Left lung (tissue), 4 donors: ENCODE measurements at regions not wholly inside any gene's neighbourhood (a gene's known extent, or its start where the extent isn't known, plus 50 kb on each side); places are given as distances from the start of the nearest gene placed in this dataset.
"Not testable (repeated sequence)": the region's sequence is repeated elsewhere in the genome, so short reads cannot be mapped to it uniquely, and the experiment has no call there.

Experiments
- ATAC-seq: fragments of 200-7000 bp; cut with Tn5 transposase; one replicate; pipeline ENCODE4 v1.9.1; 2020; ENCODE audit warnings: moderate library complexity
- DNase-seq, 4 donors: peaks; one replicate each; pipeline ENCODE4 v3.0.0-alpha.2; 2013 to 2020
- H3K27ac ChIP-seq, 2 donors: fragments of 200-600 bp; sonication (generic) in 1 of 2; one replicate each; pipeline versions ENCODE4 v1.5.0 to v1.8.0; 2020 to 2021
- H3K27me3 ChIP-seq, 2 donors: fragments of 200-600 bp; sonication (generic) in 1 of 2; one replicate each; pipeline versions ENCODE4 v1.5.0 to v1.8.0; 2020 to 2021
- H3K36me3 ChIP-seq, 2 donors: fragments of 200-600 bp; sonication (generic) in 1 of 2; one replicate each; pipeline versions ENCODE4 v1.5.0 to v1.8.0; 2020 to 2021
- H3K4me1 ChIP-seq, 2 donors: fragments of 200-600 bp; one replicate each; pipeline ENCODE4 v1.8.0; 2021
- H3K4me3 ChIP-seq, 2 donors: fragments of 200-600 bp; sonication (generic) in 1 of 2; one replicate each; pipeline versions ENCODE4 v1.5.0 to v1.8.0; 2020 to 2021; ENCODE audit warnings: mild to moderate bottlenecking in 1 of 2
- H3K9me3 ChIP-seq, 2 donors: fragments of 200-600 bp; sonication (generic) in 1 of 2; one replicate each; pipeline versions ENCODE4 v1.5.0 to v1.8.0; 2020 to 2021
- intact Hi-C, 2 donors: fragments of 100-400 bp; cut with DNase I; formaldehyde crosslinking; loops; one replicate each; pipeline versions ENCODE4 v1.11.2 to v1.14.2; 2022
- TF ChIP-seq, protein P1 (sequence below), 2 donors: fragments of 200-600 bp; sonication (generic) in 1 of 2; IDR thresholded peaks; one replicate each; pipeline versions ENCODE4 v1.5.0 to v1.8.0; 2021; ENCODE audit warnings: antibody characterized with exemption in 2 of 2
- donor health status: DM: no; HTN: yes; CAD: no.
- donor health status: DM: no; HTN: no; CAD: no.

GRCh38 chr2:210762604-210763588, 206.5 kb downstream of the CPS1 start:
- H3K4me3 ChIP-seq, result no peak overlapping the region
- H3K9me3 ChIP-seq, result peaks cover 0 to 4% of the 10 kb centered on the region in 2 donors
- no peak for DNase-seq
- no peak overlapping the region for H3K27ac ChIP-seq
- H3K36me3 ChIP-seq, result no peaks in the 10 kb centered on the region
- no peaks in the 10 kb centered on the region for H3K27me3 ChIP-seq
- no peaks in the 10 kb centered on the region for H3K4me1 ChIP-seq
- TF ChIP-seq, protein P1, sequence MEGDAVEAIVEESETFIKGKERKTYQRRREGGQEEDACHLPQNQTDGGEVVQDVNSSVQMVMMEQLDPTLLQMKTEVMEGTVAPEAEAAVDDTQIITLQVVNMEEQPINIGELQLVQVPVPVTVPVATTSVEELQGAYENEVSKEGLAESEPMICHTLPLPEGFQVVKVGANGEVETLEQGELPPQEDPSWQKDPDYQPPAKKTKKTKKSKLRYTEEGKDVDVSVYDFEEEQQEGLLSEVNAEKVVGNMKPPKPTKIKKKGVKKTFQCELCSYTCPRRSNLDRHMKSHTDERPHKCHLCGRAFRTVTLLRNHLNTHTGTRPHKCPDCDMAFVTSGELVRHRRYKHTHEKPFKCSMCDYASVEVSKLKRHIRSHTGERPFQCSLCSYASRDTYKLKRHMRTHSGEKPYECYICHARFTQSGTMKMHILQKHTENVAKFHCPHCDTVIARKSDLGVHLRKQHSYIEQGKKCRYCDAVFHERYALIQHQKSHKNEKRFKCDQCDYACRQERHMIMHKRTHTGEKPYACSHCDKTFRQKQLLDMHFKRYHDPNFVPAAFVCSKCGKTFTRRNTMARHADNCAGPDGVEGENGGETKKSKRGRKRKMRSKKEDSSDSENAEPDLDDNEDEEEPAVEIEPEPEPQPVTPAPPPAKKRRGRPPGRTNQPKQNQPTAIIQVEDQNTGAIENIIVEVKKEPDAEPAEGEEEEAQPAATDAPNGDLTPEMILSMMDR (IDR thresholded peaks at IDR 0.05), result no peak
- intact Hi-C loops, result no loop called here
- ATAC-seq, result no peak

GRCh38 chr2:210768329-210768910, 212.0 kb downstream of the CPS1 start:
- H3K9me3 ChIP-seq, result peaks cover 0 to 2% of the 10 kb centered on the region in 2 donors
- ATAC-seq (no peak), DNase-seq (no peak)
- TF ChIP-seq, protein P1 (IDR thresholded peaks at IDR 0.05), result no peak
- H3K27ac ChIP-seq, result no peak overlapping the region
- no peaks in the 10 kb centered on the region for H3K4me1 ChIP-seq
- intact Hi-C loops, result no loop called here
- H3K36me3 ChIP-seq, result no peaks in the 10 kb centered on the region
- H3K27me3 ChIP-seq, result no peaks in the 10 kb centered on the region
- no peak overlapping the region for H3K4me3 ChIP-seq

GRCh38 chr2:210776756-210777155, 220.4 kb downstream of the CPS1 start:
- Histone ChIP-seq H3K27me3 (no peaks in the 10 kb centered on the region), H3K9me3 (no peaks in the 10 kb centered on the region), H3K27ac (no peak overlapping the region), H3K4me1 (no peaks in the 10 kb centered on the region), H3K4me3 (no peak overlapping the region), H3K36me3 (no peaks in the 10 kb centered on the region)
- TF ChIP-seq, protein P1 (IDR thresholded peaks at IDR 0.05), result no peak
- ATAC-seq (no peak), DNase-seq (no peak)
- intact Hi-C loops, result no loop called here

DNA sequence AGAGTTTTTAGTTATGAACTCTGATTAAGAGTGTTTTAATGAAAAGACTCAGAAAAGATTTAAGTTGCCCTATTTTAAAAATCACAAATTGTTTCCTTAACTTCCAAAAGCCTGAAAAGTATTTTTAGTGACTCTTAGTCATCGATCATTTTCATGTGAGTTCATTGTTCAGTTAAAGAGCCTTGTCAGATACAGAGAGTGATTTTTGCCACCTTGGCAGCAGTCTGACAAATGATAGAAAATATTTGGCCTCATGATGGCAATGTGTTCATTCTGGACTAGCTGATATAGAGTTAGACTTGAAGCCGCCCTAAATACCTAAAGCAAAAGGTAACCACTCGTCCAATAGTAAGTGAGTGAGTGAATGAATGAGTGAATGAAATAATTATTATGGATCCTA, 225.8 kb downstream of the CPS1 start:
- H3K4me1 ChIP-seq, result no peaks in the 10 kb centered on the region
- no peaks in the 10 kb centered on the region for H3K9me3 ChIP-seq
- intact Hi-C loops, result no loop called here
- DNase-seq, result no peak
- no peaks in the 10 kb centered on the region for H3K27me3 ChIP-seq
- H3K4me3 ChIP-seq, result no peak overlapping the region
- no peaks in the 10 kb centered on the region for H3K36me3 ChIP-seq
- ATAC-seq, result no peak
- H3K27ac ChIP-seq, result no peak overlapping the region
- TF ChIP-seq, protein P1 (IDR thresholded peaks at IDR 0.05), result no peak

GRCh38 chr2:210787831-210788230, 231.4 kb downstream of the CPS1 start:
- H3K4me3 ChIP-seq, H3K9me3 ChIP-seq, ATAC-seq, H3K27me3 ChIP-seq, intact Hi-C loops, H3K36me3 ChIP-seq, DNase-seq, H3K27ac ChIP-seq, H3K4me1 ChIP-seq: not testable (repeated sequence)
